Suprapubic skin (tissue), 4 donors: ENCODE measurements at regions not wholly inside any gene's neighbourhood (a gene's known extent, or its start where the extent isn't known, plus 50 kb on each side); places are given as distances from the start of the nearest gene placed in this dataset.

Experiments used
- DNase-seq, 2 donors: peaks; one replicate each; pipeline ENCODE4 v3.0.0-alpha.2; 2019; ENCODE audit warnings: low spot score in 2 of 2
- H3K27ac ChIP-seq: fragments of 200-600 bp; sonication (generic); one replicate; pipeline ENCODE4 v1.5.1; 2019
- H3K27me3 ChIP-seq: fragments of 200-600 bp; sonication (generic); one replicate; pipeline ENCODE4 v1.5.1; 2019
- H3K36me3 ChIP-seq: fragments of 200-600 bp; sonication (generic); one replicate; pipeline ENCODE4 v1.5.1; 2019
- H3K4me1 ChIP-seq: fragments of 200-600 bp; sonication (generic); one replicate; pipeline ENCODE4 v1.5.1; 2019
- H3K4me3 ChIP-seq: fragments of 200-600 bp; sonication (generic); one replicate; pipeline ENCODE4 v1.5.1; 2019; ENCODE audit warnings: mild to moderate bottlenecking
- H3K9me3 ChIP-seq: fragments of 200-600 bp; sonication (generic); one replicate; pipeline ENCODE4 v1.5.1; 2019
- EP300 ChIP-seq: sonication (generic); formaldehyde crosslinking; IDR thresholded peaks from one replicate; pipeline ENCODE4 v1.6.1; 2017; ENCODE audit warnings: antibody characterized with exemption
- POLR2A ChIP-seq, 2 donors: fragments of 450-650 bp; IDR thresholded peaks; one replicate each; pipeline ENCODE4 v1.6.1; 2017; ENCODE audit warnings: antibody characterized with exemption in 2 of 2, mild to moderate bottlenecking in 2 of 2, moderate library complexity in 2 of 2
- POLR2AphosphoS5 ChIP-seq, 3 donors: sonication (generic); formaldehyde crosslinking; IDR thresholded peaks; one replicate each; pipeline ENCODE4 v1.6.1; 2017; ENCODE audit warnings: antibody characterized with exemption in 3 of 3
- WGBS: methylation state at CpG from one replicate; pipeline ENCODE4 v1.1.5; 2018; 5-methylcytosine and 5-hydroxymethylcytosine counted together
- TF ChIP-seq, protein P1 (sequence below), 2 donors: fragments of 200-600 bp in 1 of 2; fragments of 450-650 bp in 1 of 2; sonication (generic) in 1 of 2; IDR thresholded peaks; one replicate each; pipeline ENCODE4 v1.5.1; 2016 to 2019; ENCODE audit warnings: antibody characterized with exemption in 2 of 2, mild to moderate bottlenecking in 1 of 2, moderate library complexity in 1 of 2

DNA sequence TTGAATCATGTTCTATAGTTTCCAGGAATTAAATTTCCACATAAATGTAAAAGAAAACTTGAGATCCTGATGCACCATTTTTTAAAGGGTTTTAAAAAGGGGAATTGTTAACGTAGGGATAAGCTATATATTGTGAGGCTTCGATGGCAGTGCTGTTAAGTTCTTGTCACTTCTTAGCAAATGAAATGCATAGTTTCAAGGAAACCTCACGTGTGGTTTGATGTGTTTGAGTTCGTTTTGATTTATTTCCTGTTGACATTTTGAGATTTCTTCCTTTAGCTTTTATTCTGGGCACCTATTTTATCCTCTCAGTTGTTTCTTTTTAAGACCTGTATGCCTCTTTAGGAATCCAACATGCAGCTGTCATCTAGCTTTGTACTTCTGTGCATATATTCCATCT lies 301.0 kb downstream of the DOCK8 start:
- Histone ChIP-seq H3K27me3 (no peaks in the 10 kb centered on the region), H3K9me3 (no peaks in the 10 kb centered on the region), H3K27ac (no peak overlapping the region), H3K4me3 (no peak overlapping the region), H3K36me3 (no peaks in the 10 kb centered on the region), H3K4me1 (peaks cover 24% of the 10 kb centered on the region)
- no peak for TF ChIP-seq POLR2AphosphoS5 (IDR thresholded peaks at IDR 0.05)
- TF ChIP-seq, protein P1, sequence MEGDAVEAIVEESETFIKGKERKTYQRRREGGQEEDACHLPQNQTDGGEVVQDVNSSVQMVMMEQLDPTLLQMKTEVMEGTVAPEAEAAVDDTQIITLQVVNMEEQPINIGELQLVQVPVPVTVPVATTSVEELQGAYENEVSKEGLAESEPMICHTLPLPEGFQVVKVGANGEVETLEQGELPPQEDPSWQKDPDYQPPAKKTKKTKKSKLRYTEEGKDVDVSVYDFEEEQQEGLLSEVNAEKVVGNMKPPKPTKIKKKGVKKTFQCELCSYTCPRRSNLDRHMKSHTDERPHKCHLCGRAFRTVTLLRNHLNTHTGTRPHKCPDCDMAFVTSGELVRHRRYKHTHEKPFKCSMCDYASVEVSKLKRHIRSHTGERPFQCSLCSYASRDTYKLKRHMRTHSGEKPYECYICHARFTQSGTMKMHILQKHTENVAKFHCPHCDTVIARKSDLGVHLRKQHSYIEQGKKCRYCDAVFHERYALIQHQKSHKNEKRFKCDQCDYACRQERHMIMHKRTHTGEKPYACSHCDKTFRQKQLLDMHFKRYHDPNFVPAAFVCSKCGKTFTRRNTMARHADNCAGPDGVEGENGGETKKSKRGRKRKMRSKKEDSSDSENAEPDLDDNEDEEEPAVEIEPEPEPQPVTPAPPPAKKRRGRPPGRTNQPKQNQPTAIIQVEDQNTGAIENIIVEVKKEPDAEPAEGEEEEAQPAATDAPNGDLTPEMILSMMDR (IDR thresholded peaks at IDR 0.05): no peak
- no peak for TF ChIP-seq EP300
- no peak for TF ChIP-seq POLR2A (IDR thresholded peaks at IDR 0.05)
- no peak for DNase-seq
- WGBS: 64% methylated on average over 4 of the region's 4 CpGs

DNA sequence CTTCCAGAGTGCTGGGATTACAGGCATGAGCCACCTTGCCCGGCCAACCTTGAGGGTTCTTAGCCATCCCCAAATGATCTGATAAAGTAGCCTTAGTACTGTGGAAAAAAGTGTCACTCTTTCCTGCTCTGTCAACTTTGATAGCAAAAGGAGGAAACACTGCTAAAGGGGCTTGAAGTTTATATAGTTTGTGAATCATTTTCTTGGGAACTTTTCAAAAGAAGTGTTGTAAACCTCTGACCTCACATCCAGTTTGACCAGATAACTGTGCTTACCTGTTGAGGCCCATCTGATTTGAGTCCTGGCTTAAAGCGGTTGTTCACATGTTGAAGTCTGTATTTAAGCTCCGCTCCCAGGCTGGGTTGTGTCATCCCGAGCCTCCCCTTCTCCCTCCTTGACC lies 303.3 kb downstream of the DOCK8 start:
- Histone ChIP-seq H3K27me3 (no peaks in the 10 kb centered on the region), H3K4me1 (peaks cover 34% of the 10 kb centered on the region), H3K4me3 (no peak overlapping the region), H3K27ac (peak overlapping the region; percentile 45), H3K36me3 (no peaks in the 10 kb centered on the region), H3K9me3 (no peaks in the 10 kb centered on the region)
- 67% methylated on average over 4 of the region's 4 CpGs for WGBS
- no peak for TF ChIP-seq POLR2A (IDR thresholded peaks at IDR 0.05)
- no peak for DNase-seq

DNA sequence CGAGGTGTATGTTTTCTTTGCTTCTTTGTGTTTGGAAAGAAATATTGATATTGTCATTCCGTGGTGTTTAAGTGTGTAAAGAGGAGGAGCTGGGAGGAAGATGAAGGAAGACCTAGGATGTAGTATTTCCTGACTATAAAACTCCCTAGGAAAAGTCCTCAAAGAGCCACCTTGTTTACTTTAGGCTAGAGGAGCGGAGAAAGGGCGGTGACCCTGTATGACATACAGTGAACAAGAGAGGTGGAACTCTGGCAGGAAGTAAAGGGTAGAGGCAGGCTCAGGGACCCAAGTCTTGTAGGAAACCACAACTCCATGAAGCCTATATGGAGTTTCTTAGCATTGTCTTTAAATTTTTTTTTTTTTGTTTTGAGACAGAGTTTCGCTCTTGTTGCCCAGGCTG lies 303.9 kb downstream of the DOCK8 start:
- WGBS: 65% methylated on average over 5 of the region's 5 CpGs

DNA sequence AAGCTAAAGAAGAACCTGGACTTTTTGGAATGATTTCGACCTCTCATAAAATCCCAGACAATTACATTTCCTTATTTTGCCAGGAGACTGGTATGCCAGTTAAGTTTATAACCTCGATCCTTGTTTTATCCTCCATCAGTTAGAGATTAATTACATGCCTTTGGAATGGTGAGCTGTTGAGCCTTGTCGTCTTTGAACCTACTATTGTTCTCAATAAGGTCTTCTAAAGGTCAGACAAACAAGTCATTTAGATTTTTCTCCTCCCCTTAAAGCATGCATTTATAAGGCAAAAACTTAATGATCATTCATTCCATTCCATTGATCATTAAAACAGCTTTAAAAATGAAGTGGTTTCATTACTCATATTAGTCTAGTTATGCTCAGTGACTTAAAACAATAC lies 304.9 kb downstream of the DOCK8 start:
- Histone ChIP-seq H3K36me3 (no peaks in the 10 kb centered on the region), H3K4me3 (no peak overlapping the region), H3K27ac (no peak overlapping the region), H3K27me3 (no peaks in the 10 kb centered on the region), H3K4me1 (peaks cover 39% of the 10 kb centered on the region), H3K9me3 (no peaks in the 10 kb centered on the region)
- TF ChIP-seq, protein P1 (IDR thresholded peaks at IDR 0.05): no peak
- no peak for TF ChIP-seq EP300
- TF ChIP-seq POLR2A (IDR thresholded peaks at IDR 0.05): no peak
- no peak for TF ChIP-seq POLR2AphosphoS5 (IDR thresholded peaks at IDR 0.05)
- DNase-seq: no peak
- WGBS: 48% methylated on average over 3 of the region's 3 CpGs

More for the DNA sequence above, 303.9 kb downstream of the DOCK8 start:
- H3K27me3 ChIP-seq: no peaks in the 10 kb centered on the region
- no peak for TF ChIP-seq POLR2AphosphoS5 (IDR thresholded peaks at IDR 0.05)
- TF ChIP-seq POLR2A (IDR thresholded peaks at IDR 0.05): no peak
- TF ChIP-seq EP300: no peak
- TF ChIP-seq, protein P1 (IDR thresholded peaks at IDR 0.05): no peak
- H3K36me3 ChIP-seq: no peaks in the 10 kb centered on the region
- peaks cover 34% of the 10 kb centered on the region for H3K4me1 ChIP-seq
- H3K27ac ChIP-seq: peak overlapping the region; percentile 45
- no peak for DNase-seq
- H3K9me3 ChIP-seq: no peaks in the 10 kb centered on the region
- no peak overlapping the region for H3K4me3 ChIP-seq

DNA sequence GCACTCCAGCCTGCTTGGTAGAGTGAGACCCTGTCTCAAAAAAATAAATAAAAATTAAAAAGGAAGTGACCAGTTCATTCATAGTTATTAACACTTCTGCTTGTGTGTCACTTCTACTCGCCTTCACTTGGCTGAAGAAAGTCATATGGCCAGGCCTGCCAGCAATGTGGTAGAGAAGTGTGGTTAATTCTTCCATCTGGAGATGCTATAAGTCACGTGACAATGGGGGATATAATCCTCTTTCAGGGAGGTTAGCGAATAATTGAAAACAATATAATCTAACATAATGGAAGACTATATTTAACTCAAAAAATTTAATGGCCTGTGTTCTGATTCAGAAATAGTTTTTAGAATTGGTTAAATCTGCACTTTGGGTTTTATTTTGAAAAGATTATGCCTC lies 305.6 kb downstream of the DOCK8 start:
- no peak overlapping the region for H3K4me3 ChIP-seq
- H3K27ac ChIP-seq: no peak overlapping the region
- no peak for TF ChIP-seq POLR2AphosphoS5 (IDR thresholded peaks at IDR 0.05)
- TF ChIP-seq EP300: no peak
- no peak for TF ChIP-seq POLR2A (IDR thresholded peaks at IDR 0.05)
- TF ChIP-seq, protein P1 (IDR thresholded peaks at IDR 0.05): no peak
- peaks cover 39% of the 10 kb centered on the region for H3K4me1 ChIP-seq
- H3K36me3 ChIP-seq: no peaks in the 10 kb centered on the region
- H3K27me3 ChIP-seq: no peaks in the 10 kb centered on the region
- no peaks in the 10 kb centered on the region for H3K9me3 ChIP-seq
- 74% methylated on average over 3 of the region's 3 CpGs for WGBS
- DNase-seq: no peak

DNA sequence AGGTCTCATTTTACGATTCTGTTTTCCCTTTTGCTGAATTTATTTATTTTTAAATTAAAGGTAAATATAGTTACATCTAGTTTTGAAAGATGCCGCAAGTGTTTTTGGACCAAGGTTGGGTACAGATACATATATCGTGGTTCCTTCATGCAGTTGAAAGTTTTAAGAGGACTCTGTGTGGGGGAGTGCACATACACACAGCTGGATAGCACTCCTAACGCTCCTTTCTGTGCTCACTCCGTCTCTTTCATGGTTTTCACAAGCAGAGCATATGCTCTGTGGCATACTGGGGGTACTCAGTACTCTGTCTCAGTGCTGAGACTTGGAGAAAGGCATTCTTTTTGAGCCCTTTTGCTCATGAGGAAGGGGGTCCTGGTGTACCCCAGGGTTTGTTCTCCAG lies 307.5 kb downstream of the DOCK8 start:
- H3K9me3 ChIP-seq: no peaks in the 10 kb centered on the region
- no peak overlapping the region for H3K27ac ChIP-seq
- no peaks in the 10 kb centered on the region for H3K27me3 ChIP-seq
- DNase-seq: no peak
- TF ChIP-seq, protein P1 (IDR thresholded peaks at IDR 0.05): no peak
- no peak for TF ChIP-seq EP300
- no peak overlapping the region for H3K4me3 ChIP-seq
- H3K36me3 ChIP-seq: no peaks in the 10 kb centered on the region
- H3K4me1 ChIP-seq: peaks cover 37% of the 10 kb centered on the region
- 95% methylated on average over 5 of the region's 5 CpGs for WGBS
